GM21367 (cell line): ENCODE measurements at regions not wholly inside any gene's neighbourhood (a gene's known extent, or its start where the extent isn't known, plus 50 kb on each side); places are given as distances from the start of the nearest gene placed in this dataset.
A peak's percentile ranks its signal among the peaks of the same experiment; 100 is the strongest.

Experiments
- ATAC-seq: cut with Tn5 transposase; IDR thresholded peaks from one replicate; pipeline ENCODE4 v1.9.1; 2021; ENCODE audit not compliant: unreplicated experiment

DNA sequence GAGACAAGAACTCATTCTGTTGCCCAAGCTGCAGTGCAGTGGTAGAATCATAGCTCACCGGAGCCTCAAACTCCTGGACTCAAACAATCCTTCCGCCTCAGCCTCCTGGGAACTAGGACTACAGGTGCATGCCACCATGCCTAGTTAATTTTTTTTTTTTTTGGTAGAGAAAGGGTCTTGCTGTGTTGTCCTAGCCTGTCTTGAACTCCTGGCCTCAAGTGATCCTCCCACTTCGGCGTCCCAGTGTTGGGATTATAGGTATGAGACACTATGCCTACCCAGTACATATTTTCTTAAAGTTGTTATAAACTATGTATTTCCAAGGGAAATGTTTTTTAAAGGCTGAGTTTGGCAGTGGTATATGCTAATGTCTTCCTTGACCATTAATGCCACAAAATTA, 412.6 kb downstream of the KLF12 start:
- no peak for ATAC-seq

DNA sequence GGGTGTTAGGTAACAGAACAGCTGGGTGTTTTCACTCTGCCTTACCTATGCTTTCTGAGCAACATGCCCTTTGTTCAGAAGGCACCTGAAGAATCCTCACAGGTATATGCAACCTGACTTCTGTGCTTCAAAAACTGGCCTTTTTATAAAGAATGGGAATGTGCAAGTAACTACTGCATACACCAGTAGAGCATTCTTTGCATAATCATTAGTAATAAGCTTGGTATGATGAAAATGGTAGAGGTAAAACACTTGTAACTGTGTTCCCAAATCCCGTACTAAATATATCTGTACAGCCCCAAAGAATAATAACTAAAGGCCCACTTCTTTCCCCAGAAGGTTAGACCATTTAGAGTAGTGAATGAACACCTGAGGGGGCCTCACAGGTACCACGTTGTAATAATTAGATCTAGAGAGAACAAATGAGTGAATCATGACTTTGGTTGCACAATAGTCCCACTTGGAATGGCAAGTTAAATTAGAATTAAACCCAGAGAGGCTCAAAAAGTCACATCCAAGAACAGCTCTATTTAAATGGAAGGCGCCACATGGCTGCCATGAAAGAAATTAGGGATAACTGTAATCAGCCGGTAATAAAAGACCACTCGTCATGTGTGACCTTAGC, 413.9 kb downstream of the KLF12 start:
- no peak for ATAC-seq

DNA sequence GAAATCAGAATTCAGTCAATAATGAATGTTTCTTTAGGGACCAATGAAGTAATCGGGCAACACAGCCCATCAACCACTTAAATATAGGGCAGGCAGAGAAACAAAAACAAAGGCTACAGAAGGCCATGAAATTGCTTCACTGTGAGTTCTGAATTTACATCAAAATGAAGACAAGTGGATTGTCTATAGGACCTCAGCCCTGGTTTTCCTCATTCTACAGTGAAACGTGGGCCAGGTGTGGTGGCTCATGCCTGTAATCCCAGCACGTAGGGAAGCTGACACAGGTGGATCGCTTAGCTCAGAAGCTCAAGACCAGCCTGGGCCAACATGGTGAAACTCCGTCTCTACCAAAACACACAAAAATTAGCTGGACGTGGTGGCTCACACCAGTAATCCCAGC, 416.0 kb downstream of the KLF12 start:
- no peak for ATAC-seq

GRCh38 chr13:73717632-73718031, 416.6 kb downstream of the KLF12 start:
- no peak for ATAC-seq

GRCh38 chr13:73715911-73716510, 418.2 kb downstream of the KLF12 start:
- peak; percentile 48 for ATAC-seq

DNA sequence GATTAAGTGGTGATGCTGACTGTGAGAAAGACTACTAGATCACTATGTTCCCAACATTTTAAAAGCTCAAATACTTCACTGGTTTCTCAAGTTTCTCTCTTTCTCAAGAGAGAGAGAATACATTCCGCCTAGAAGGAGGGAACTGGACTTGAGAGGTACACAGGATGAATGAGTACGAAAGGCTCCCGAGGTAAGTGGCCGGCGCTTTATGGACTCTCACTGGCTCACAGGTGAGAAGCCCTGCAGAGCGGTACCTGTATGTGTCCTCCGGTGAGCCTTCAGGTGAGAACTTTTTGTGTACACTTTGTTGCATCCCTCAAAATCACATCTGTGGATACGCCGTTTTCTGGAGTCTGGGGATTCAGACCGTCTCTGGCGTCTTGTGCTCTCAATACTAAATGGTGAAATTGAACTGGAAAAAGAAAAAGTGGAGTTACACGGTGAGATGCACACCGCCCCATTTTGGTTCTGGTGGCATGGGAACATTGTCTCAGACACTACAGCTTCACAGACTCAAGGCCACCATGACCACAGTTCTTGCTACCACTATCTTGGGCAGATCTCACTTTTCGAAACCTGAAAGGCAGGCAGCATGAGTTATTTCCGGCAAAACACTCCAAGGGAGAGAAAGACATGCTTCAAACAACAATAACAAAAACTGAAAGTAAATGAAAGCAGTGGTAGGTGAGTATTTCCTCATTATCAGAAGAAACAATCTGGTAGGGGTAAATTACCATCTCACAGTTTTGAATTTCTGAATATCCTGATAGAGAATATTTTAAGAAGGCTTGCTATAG, 418.9 kb downstream of the KLF12 start:
- peak; percentile 85 for ATAC-seq

DNA sequence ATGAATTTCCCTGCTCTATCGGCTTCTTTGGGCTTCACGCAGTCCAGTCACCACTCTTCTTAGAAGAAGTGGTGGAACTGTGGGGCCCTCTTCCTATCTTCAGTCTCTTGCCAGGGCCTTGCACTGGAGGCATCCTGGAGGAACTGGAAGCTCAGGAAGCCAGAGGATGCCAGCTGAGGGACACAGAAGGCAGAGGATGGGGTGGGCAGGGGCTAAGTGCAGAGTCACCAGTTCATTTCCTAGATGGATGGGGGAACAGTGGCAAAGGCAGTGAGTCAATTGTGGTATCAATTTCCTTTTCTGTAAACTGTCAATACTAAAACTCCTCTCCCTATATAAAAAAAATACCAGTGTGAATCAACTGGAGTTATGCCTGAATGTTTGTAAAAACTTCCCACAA, 419.7 kb downstream of the KLF12 start:
- no peak for ATAC-seq

DNA sequence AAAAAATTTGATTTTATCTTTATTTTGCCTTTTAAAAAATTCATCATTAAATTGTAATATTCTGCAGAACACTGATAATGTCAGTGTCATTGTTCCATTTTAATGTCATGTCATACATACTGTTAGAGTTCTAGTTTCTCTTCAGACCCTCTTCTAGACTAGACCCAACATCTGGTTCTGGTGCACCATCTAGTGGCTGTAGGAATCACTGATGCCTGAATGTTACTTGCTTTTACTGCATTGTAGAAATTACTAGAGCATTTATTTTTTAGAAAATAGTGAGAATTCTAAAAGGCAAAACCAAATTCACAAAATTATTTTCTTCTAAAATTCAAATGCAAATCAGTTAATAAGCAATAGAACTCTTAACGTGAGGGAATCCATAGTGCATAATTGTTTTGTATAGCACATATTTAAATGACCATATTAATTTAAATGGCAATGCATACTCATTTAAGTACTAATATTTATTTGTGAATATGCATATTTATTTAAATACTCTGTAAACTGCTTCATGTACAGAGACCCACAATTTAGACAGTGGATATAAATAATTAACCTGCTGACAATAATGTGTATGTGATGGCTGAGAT, 425.7 kb downstream of the KLF12 start:
- peak; percentile 86 for ATAC-seq

GRCh38 chr13:73704587-73704986, 429.6 kb downstream of the KLF12 start:
- no peak for ATAC-seq

DNA sequence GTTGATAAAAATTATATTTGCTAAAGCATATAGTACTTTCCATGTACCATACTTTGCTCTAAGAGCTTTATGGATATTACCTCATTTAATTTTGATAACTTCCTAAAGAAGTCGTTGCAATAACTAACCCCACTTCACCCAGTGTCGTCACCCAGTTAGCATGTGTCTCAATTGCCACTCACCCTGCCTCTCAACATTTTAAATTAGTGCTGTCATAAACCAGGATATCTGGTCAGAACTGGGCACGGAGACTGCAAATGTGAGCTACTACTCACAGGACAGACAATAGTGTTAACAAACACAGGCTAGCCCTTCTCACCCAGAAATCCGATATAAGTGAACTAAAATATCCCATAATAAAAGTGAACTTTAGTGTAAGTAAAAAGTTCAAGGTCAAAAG, 430.6 kb downstream of the KLF12 start:
- no peak for ATAC-seq

GRCh38 chr13:73702419-73703071, 431.7 kb downstream of the KLF12 start:
- ATAC-seq = peak; percentile 83

- no peak for ATAC-seq
Observed at GRCh38 chr13:73701160-73701559, 433.0 kb downstream of the KLF12 start.

DNA sequence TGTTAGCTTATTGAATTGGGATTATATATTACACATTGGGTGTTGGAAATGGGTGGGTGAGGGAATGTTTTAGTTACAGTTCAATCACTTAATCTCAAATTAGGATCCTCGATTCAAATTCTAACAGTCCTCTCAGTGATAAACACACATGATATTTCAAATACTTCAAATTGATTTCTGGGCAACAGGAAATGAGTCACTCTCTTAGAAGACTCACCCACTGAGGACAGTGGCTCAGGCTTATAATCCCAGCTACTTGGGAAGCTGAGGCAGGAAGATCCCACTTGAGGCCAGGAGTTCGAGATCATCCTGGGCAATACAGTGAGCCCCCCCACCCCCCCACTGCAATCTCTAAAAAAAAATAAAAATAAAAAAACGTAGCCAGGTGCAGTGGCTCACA, 435.3 kb downstream of the KLF12 start:
- ATAC-seq = no peak

- no peak for ATAC-seq
Observed at GRCh38 chr13:73697166-73697565, 437.0 kb downstream of the KLF12 start.

GRCh38 chr13:73696713-73697112, 437.5 kb downstream of the KLF12 start:
- ATAC-seq = no peak

GRCh38 chr13:73696271-73696670, 437.9 kb downstream of the KLF12 start:
- ATAC-seq = no peak

DNA sequence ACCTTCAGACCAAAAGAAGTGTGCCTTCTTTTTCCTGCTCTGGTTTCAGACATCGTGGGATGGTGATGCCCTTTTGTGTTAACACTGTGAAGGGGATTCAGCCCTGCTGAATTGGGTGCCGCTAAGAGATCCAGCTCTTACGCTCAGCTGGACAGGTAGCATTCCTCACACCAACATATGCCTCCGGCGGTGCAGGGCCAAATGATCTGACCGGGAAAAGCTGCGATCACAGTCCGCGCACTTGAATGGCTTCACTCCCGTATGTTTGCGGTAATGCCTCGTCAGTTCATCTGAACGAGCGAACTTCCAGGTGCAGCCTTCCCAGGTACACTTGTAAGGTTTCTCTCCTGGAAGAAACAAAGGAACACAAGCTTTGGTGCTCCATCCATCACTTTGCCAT, 438.9 kb downstream of the KLF12 start:
- ATAC-seq = no peak

DNA sequence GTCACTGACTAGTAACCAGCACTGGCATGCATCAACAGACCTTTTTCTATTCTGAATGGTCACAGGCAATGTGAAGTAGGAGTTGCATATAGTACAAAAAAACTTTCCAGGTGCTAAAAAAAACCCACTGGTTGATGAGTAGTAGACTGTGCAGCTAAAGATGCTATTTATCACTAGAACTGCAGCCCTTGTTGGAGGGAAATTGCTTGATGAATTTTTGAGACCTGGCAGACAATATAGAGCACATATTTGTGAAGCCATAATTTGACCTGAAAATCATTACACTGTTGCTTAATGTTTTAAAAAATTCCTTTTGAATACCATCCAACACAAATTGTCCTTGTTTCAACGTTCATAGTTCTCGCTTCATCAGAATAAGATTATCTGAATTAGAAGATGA, 441.0 kb downstream of the KLF12 start:
- ATAC-seq = no peak

DNA sequence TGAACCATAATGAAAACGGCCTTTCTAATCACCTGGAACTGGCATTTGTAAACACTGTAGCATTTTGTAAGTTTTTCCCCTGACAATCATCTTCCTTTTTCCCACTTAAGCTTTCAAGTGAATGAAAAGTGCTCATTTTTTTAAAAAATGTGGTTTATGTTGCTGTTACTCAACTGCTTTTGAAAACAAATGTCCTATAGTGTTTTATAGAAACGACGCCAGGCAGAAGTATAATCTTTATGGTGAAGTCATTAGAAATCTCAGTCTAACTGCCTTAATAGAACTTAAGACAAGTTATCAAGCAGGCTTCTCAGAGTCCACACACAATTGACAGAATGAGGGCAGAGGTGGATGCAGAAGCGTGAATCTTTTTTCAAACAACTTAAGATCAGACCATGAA, 442.3 kb downstream of the KLF12 start:
- no peak for ATAC-seq

- ATAC-seq = no peak
Observed at GRCh38 chr13:73687929-73688328, 446.3 kb downstream of the KLF12 start.

GRCh38 chr13:73687087-73687486, 447.1 kb downstream of the KLF12 start:
- ATAC-seq = no peak
